Left lung (tissue), 4 donors: ENCODE measurements at regions not wholly inside any gene's neighbourhood (a gene's known extent, or its start where the extent isn't known, plus 50 kb on each side); places are given as distances from the start of the nearest gene placed in this dataset.

Experiments
- ATAC-seq: fragments of 200-7000 bp; cut with Tn5 transposase; one replicate; pipeline ENCODE4 v1.9.1; 2020; ENCODE audit warnings: moderate library complexity
- DNase-seq, 4 donors: peaks; one replicate each; pipeline ENCODE4 v3.0.0-alpha.2; 2013 to 2020
- H3K27ac ChIP-seq, 2 donors: fragments of 200-600 bp; sonication (generic) in 1 of 2; one replicate each; pipeline versions ENCODE4 v1.5.0 to v1.8.0; 2020 to 2021
- H3K27me3 ChIP-seq, 2 donors: fragments of 200-600 bp; sonication (generic) in 1 of 2; one replicate each; pipeline versions ENCODE4 v1.5.0 to v1.8.0; 2020 to 2021
- H3K36me3 ChIP-seq, 2 donors: fragments of 200-600 bp; sonication (generic) in 1 of 2; one replicate each; pipeline versions ENCODE4 v1.5.0 to v1.8.0; 2020 to 2021
- H3K4me1 ChIP-seq, 2 donors: fragments of 200-600 bp; one replicate each; pipeline ENCODE4 v1.8.0; 2021
- H3K4me3 ChIP-seq, 2 donors: fragments of 200-600 bp; sonication (generic) in 1 of 2; one replicate each; pipeline versions ENCODE4 v1.5.0 to v1.8.0; 2020 to 2021; ENCODE audit warnings: mild to moderate bottlenecking in 1 of 2
- H3K9me3 ChIP-seq, 2 donors: fragments of 200-600 bp; sonication (generic) in 1 of 2; one replicate each; pipeline versions ENCODE4 v1.5.0 to v1.8.0; 2020 to 2021
- intact Hi-C, 2 donors: fragments of 100-400 bp; cut with DNase I; formaldehyde crosslinking; loops; one replicate each; pipeline versions ENCODE4 v1.11.2 to v1.14.2; 2022
- TF ChIP-seq, protein P1 (sequence below), 2 donors: fragments of 200-600 bp; sonication (generic) in 1 of 2; IDR thresholded peaks; one replicate each; pipeline versions ENCODE4 v1.5.0 to v1.8.0; 2021; ENCODE audit warnings: antibody characterized with exemption in 2 of 2
- donor health status: DM: no; HTN: yes; CAD: no.
- donor health status: DM: no; HTN: no; CAD: no.

DNA sequence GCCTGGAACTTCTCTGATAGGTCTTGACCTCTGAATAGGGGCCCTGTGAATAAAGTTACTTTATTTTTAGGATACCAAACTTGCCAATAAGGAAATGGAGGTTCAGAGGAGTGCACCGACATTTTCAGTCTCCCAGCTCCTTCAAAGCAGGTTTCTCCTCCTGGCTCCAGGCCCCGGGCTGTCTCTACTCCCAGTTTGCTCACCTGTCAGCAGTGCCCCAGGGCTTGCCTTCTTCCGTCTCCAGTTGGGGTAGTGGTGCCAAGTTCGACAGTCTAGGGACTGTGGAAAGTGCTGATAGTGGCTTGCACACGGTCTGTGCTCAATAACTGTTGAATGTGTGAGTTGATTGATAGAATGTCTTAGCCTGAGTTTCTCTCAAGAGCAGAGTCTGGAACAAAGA, 149.2 kb downstream of the ACTL8 start:
- H3K36me3 ChIP-seq, result no peaks in the 10 kb centered on the region
- no peak overlapping the region for H3K4me3 ChIP-seq
- TF ChIP-seq, protein P1, sequence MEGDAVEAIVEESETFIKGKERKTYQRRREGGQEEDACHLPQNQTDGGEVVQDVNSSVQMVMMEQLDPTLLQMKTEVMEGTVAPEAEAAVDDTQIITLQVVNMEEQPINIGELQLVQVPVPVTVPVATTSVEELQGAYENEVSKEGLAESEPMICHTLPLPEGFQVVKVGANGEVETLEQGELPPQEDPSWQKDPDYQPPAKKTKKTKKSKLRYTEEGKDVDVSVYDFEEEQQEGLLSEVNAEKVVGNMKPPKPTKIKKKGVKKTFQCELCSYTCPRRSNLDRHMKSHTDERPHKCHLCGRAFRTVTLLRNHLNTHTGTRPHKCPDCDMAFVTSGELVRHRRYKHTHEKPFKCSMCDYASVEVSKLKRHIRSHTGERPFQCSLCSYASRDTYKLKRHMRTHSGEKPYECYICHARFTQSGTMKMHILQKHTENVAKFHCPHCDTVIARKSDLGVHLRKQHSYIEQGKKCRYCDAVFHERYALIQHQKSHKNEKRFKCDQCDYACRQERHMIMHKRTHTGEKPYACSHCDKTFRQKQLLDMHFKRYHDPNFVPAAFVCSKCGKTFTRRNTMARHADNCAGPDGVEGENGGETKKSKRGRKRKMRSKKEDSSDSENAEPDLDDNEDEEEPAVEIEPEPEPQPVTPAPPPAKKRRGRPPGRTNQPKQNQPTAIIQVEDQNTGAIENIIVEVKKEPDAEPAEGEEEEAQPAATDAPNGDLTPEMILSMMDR (IDR thresholded peaks at IDR 0.05), result no peak
- DNase-seq (no peak), ATAC-seq (no peak)
- H3K27me3 ChIP-seq, result peaks cover 0 to 20% of the 10 kb centered on the region in 2 donors
- intact Hi-C loops, result no loop called here
- H3K9me3 ChIP-seq, result no peaks in the 10 kb centered on the region
- no peak overlapping the region for H3K27ac ChIP-seq
- H3K4me1 ChIP-seq, result no peaks in the 10 kb centered on the region

GRCh38 chr1:17907999-17908398, 152.9 kb downstream of the ACTL8 start:
- no peaks in the 10 kb centered on the region for H3K36me3 ChIP-seq
- H3K9me3 ChIP-seq, result no peaks in the 10 kb centered on the region

GRCh38 chr1:17908945-17909344, 153.8 kb downstream of the ACTL8 start:
- no peak for DNase-seq
- H3K27me3 ChIP-seq, result peaks cover 7 to 65% of the 10 kb centered on the region in 2 donors
- no peaks in the 10 kb centered on the region for H3K9me3 ChIP-seq
- H3K4me3 ChIP-seq, result no peak overlapping the region
- no peak overlapping the region for H3K27ac ChIP-seq
- no peak for ATAC-seq
- H3K4me1 ChIP-seq, result no peaks in the 10 kb centered on the region
- intact Hi-C loops, result no loop called here
- H3K36me3 ChIP-seq, result no peaks in the 10 kb centered on the region
- TF ChIP-seq, protein P1 (IDR thresholded peaks at IDR 0.05), result no peak

More at GRCh38 chr1:17907999-17908398, 152.9 kb downstream of the ACTL8 start:
- Histone ChIP-seq H3K4me1 (no peaks in the 10 kb centered on the region), H3K4me3 (no peak overlapping the region), H3K27me3 (peaks cover 7 to 55% of the 10 kb centered on the region in 2 donors), H3K27ac (no peak overlapping the region)
- ATAC-seq (no peak), DNase-seq (no peak)
- intact Hi-C loops, result no loop called here
- TF ChIP-seq, protein P1 (IDR thresholded peaks at IDR 0.05), result no peak

GRCh38 chr1:17909634-17910033, 154.5 kb downstream of the ACTL8 start:
- H3K27me3 ChIP-seq, result peaks cover 7 to 71% of the 10 kb centered on the region in 2 donors
- peak; percentile 32 for ATAC-seq

GRCh38 chr1:17911791-17912190, 156.7 kb downstream of the ACTL8 start:
- ATAC-seq (no peak), DNase-seq (no peak)
- Histone ChIP-seq H3K36me3 (no peaks in the 10 kb centered on the region), H3K27me3 (peaks cover 7 to 91% of the 10 kb centered on the region in 2 donors), H3K27ac (no peak overlapping the region), H3K4me1 (no peaks in the 10 kb centered on the region), H3K9me3 (no peaks in the 10 kb centered on the region), H3K4me3 (no peak overlapping the region)
- intact Hi-C loops, result no loop called here
- TF ChIP-seq, protein P1 (IDR thresholded peaks at IDR 0.05), result no peak

More at GRCh38 chr1:17909634-17910033, 154.5 kb downstream of the ACTL8 start:
- Histone ChIP-seq H3K4me1 (no peaks in the 10 kb centered on the region), H3K4me3 (no peak overlapping the region), H3K9me3 (no peaks in the 10 kb centered on the region), H3K27ac (no peak overlapping the region), H3K36me3 (no peaks in the 10 kb centered on the region)
- TF ChIP-seq, protein P1 (IDR thresholded peaks at IDR 0.05), result no peak
- no peak for DNase-seq
- intact Hi-C loops, result no loop called here
